ENCODE measurements at regions not wholly inside any gene's neighbourhood (a gene's known extent, or its start where the extent isn't known, plus 50 kb on each side); places are given as distances from the start of the nearest gene placed in this dataset.

- no peak for ATAC-seq (ENCODE audit: poor library complexity)
Observed at GRCh38 chr15:39153716-39154115, 427.2 kb upstream of the THBS1 start.

DNA sequence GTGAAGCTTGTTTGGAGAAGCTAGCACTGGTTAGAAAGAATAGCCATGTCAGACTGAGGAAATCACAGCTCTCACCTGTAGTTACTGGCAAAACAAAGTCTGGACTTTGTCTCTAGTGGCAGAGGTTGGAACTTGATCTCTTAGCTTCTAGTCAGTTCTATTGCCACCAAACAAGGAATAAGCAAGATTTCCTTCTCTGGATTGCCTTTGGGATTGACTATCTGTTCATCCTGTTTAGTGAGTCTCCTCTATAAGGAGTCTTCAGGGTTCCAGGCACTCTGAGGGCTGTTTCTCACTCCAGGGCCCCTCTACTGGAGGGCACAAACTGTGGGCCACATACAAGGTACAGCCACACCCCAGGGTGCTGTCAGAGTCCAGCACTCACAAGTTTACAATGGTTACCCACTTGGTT lies 426.6 kb upstream of the THBS1 start:
- DNase-seq (no peak), ATAC-seq (ENCODE audit: poor library complexity) (no peak)
- intact Hi-C loops (cut with DNase I), result no loop called here

More at GRCh38 chr15:39153716-39154115, 427.2 kb upstream of the THBS1 start:
- DNase-seq, result no peak
- intact Hi-C loops (cut with DNase I), result no loop called here

DNA sequence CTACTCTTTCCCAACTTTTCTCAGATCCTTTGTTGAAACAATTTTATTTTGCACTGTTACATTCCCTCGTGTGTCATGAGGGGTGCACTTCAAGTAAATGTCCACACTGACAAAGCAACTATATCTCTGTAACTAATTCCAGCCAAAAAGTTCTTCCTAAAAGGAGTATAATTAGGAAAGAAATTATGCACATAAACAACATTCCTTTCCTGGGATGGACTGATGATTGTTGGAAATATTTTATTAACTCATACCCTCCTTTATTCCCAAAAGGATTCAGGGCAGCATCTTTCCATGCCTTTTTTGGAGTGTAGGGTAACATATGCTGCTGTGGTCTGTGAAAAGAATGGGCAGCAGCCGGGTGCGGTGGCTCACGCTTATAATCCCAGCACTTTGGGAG lies 426.1 kb upstream of the THBS1 start:
- no peak for DNase-seq
- ATAC-seq (ENCODE audit: poor library complexity), result no peak
- intact Hi-C loops (cut with DNase I), result no loop called here

DNA sequence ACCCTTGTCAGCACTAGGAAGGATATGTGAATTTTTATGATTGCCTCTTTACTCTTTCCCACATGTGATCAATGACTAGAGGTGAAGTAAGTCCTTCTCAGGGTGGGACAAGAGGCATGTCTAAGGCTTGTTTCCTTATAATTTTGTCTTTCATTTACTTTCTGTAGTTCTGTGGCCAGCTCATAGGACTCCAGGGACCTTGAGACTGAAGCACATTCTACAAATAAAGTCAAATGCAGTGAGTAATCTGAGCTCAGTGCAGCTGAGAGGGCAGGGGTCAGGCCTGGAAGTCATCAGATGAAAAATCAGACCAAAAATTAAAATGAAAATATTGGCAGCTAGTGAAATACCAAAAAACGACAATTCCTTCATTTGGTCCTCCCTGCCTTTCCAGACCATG lies 424.7 kb upstream of the THBS1 start:
- intact Hi-C loops (cut with DNase I), result no loop called here
- DNase-seq, result peak; percentile 48
- ATAC-seq (ENCODE audit: poor library complexity), result peak; percentile 80

GRCh38 chr15:39156646-39157250 lies 424.1 kb upstream of the THBS1 start:
- peak; percentile 95 for ATAC-seq (ENCODE audit: poor library complexity)
- intact Hi-C loops (cut with DNase I), result no loop called here
- DNase-seq, result peak; percentile 62

DNA sequence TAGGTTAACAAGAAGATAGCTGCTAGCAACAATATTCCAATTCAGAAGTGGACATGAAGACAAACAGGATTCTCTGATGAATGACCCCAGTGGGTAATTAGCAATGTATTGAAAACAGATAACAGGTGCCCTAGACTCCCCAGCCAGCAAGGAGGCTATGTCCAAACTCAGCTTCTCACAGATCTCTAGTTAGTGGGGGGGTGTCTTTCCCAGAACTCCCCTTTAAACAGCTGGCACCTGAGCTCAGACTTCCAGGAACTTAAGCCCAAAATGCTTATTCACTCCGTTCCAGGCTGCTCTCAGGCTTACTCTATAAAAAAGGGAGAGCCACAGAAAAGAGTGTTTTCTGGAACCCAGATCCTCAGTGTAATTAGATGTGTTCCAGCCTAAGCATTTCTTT lies 423.0 kb upstream of the THBS1 start:
- DNase-seq, result no peak
- intact Hi-C loops (cut with DNase I), result no loop called here
- ATAC-seq (ENCODE audit: poor library complexity), result no peak

- DNase-seq (no peak), ATAC-seq (ENCODE audit: poor library complexity) (no peak)
- intact Hi-C loops (cut with DNase I), result no loop called here
Observed at GRCh38 chr15:39159833-39160232, 421.0 kb upstream of the THBS1 start.

GRCh38 chr15:39161096-39161495 lies 419.8 kb upstream of the THBS1 start:
- DNase-seq, result no peak
- no peak for ATAC-seq (ENCODE audit: poor library complexity)
- intact Hi-C loops (cut with DNase I), result no loop called here

GRCh38 chr15:39165020-39165706 lies 415.7 kb upstream of the THBS1 start:
- intact Hi-C loops (cut with DNase I), result no loop called here
- DNase-seq, result no peak
- peak; percentile 43 for ATAC-seq (ENCODE audit: poor library complexity)

GRCh38 chr15:39167164-39168058 lies 413.5 kb upstream of the THBS1 start:
- DNase-seq (no peak), ATAC-seq (ENCODE audit: poor library complexity) (peak; percentile 43)
- intact Hi-C loops (cut with DNase I), result no loop called here

DNA sequence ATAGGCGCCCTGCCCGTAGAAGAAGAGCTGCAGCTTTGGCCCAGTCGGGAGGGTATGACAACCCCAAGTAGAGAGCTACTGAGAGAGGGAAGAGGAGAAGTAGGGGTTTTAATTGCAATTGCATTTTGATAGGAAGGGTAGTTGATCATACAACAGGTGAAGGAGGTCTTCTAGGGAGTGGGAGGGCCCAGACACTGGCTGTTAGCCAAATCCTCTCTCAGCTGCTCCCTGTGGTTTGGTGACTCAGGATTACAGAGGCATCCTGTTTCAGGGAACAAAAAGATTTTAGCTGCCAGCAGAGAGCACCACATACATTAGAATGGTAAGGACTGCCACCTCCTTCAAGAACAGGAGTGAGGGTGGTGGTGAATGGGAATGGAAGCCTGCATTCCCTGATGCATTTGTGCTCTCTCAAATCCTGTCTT lies 408.9 kb upstream of the THBS1 start:
- DNase-seq, result no peak
- intact Hi-C loops (cut with DNase I), result loop anchor here (2.0 kb wide), 1 partner anchor 409 kb away; the partner anchor contains the start of gene THBS1
- ATAC-seq (ENCODE audit: poor library complexity), result peak; percentile 91

- peak; percentile 75 for ATAC-seq (ENCODE audit: poor library complexity)
- no peak for DNase-seq
- intact Hi-C loops (cut with DNase I), result loop anchor here (2.0 kb wide), 1 partner anchor 408 kb away; the partner anchor contains the start of gene THBS1
Observed at GRCh38 chr15:39172380-39173281, 408.2 kb upstream of the THBS1 start.

DNA sequence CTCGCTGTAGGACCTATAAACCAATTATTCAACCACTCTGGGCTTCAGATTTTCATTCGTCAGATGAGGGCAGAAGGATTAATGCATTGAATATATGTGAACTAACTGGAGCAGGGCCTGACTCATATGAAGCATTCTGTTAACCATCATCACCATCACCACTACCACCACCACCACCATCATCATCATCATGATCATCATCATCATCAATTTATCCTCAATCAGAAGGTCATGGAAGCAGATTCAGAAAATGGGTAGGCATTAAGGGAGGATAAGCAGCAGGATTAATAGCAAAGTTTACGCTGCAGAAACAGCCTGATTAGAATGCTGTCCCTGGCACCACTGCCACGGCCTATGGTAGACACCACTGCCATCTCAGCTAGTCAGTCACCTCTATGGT lies 407.5 kb upstream of the THBS1 start:
- DNase-seq, result no peak
- ATAC-seq (ENCODE audit: poor library complexity), result no peak
- intact Hi-C loops (cut with DNase I), result loop anchor here (2.0 kb wide), 1 partner anchor 407 kb away; the partner anchor contains the start of gene THBS1

GRCh38 chr15:39174332-39174731 lies 406.5 kb upstream of the THBS1 start:
- intact Hi-C loops (cut with DNase I), result no loop called here
- ATAC-seq (ENCODE audit: poor library complexity) (no peak), DNase-seq (no peak)

DNA sequence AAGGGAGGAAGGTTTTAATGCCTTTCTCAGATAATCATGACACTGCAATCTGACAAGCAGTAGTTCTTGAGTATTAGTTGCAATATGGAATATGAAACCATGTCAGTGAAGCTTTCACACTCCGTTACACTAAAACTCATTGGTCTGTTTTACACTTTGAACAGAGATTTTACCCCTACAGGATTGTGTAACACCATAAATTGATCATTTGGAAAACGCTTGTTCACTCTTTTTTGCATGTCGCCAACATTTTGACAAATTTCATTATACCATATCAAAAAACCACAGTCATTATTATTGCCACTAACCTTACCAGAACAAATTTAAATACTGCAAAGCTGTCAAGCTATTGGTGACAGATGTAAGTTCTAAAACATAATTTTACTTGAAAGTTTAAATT lies 404.8 kb upstream of the THBS1 start:
- no peak for ATAC-seq (ENCODE audit: poor library complexity)
- no peak for DNase-seq
- intact Hi-C loops (cut with DNase I), result no loop called here

DNA sequence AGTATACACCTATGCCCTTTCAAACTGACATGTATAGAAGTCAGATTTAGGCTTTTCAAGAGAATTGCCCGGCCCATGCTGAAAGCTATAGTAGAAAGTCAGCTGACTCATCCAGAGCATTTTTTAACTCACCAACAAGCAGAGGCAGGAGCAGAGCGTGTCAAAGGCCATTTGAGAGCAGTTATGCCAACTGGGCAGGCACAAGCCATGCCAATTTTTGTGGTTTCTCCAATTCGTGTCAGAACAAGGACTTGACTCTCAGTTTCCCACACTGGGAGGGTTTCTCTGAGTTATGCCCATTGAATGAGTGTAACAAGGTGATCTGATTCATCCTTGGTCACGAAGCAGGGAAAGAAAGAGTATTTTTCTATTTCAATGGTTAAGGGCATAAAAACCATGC lies 403.3 kb upstream of the THBS1 start:
- intact Hi-C loops (cut with DNase I), result no loop called here
- ATAC-seq (ENCODE audit: poor library complexity), result no peak
- no peak for DNase-seq

GRCh38 chr15:39180030-39180429 lies 400.8 kb upstream of the THBS1 start:
- no peak for DNase-seq
- intact Hi-C loops (cut with DNase I), result no loop called here

GRCh38 chr15:39180483-39180933 lies 400.4 kb upstream of the THBS1 start:
- no peak for DNase-seq
- no peak for ATAC-seq (ENCODE audit: poor library complexity)
- intact Hi-C loops (cut with DNase I), result no loop called here

More at GRCh38 chr15:39180030-39180429, 400.8 kb upstream of the THBS1 start:
- no peak for ATAC-seq (ENCODE audit: poor library complexity)

All from Right ventricle myocardium superior (tissue), 1 donor.